HAP-1 (cell line): ENCODE measurements at regions not wholly inside any gene's neighbourhood (a gene's known extent, or its start where the extent isn't known, plus 50 kb on each side); places are given as distances from the start of the nearest gene placed in this dataset.

Experiments
- DNase-seq, 2 experiments: peaks; one replicate each; pipeline ENCODE4 v3.0.0-alpha.2; 2016 to 2020; ENCODE audit warnings: low spot score in 2 of 2
- H3K27me3 ChIP-seq: fragments of 250-450 bp; sonication (Bioruptor Pico); 2 replicates; pipeline ENCODE4 v1.5.1; 2020; ENCODE audit warnings: low read depth, mild to moderate bottlenecking, moderate library complexity
- H3K36me3 ChIP-seq: fragments of 250-450 bp; sonication (Bioruptor Pico); replicated peaks from 2 replicates; pipeline ENCODE4 v1.5.1; 2020; ENCODE audit warnings: mild to moderate bottlenecking
- H3K4me1 ChIP-seq: fragments of 250-450 bp; sonication (Bioruptor Pico); 2 replicates; pipeline ENCODE4 v1.5.1; 2020; ENCODE audit warnings: mild to moderate bottlenecking
- H3K4me3 ChIP-seq: fragments of 250-450 bp; sonication (Bioruptor Pico); 2 replicates; pipeline ENCODE4 v1.5.1; 2020; ENCODE audit warnings: mild to moderate bottlenecking, moderate library complexity
- H3K9me3 ChIP-seq: fragments of 250-450 bp; sonication (Bioruptor Pico); 2 replicates; pipeline ENCODE4 v1.5.1; 2020; ENCODE audit warnings: mild to moderate bottlenecking, moderate library complexity
- in situ Hi-C: fragments of 300-500 bp; cut with MboI; formaldehyde crosslinking; loops from 3 replicates; pipeline ENCODE4 v1.14.3; 2020; ENCODE audit warnings: low sequenced_read_pairs, inconsistent platforms, mixed read lengths

DNA sequence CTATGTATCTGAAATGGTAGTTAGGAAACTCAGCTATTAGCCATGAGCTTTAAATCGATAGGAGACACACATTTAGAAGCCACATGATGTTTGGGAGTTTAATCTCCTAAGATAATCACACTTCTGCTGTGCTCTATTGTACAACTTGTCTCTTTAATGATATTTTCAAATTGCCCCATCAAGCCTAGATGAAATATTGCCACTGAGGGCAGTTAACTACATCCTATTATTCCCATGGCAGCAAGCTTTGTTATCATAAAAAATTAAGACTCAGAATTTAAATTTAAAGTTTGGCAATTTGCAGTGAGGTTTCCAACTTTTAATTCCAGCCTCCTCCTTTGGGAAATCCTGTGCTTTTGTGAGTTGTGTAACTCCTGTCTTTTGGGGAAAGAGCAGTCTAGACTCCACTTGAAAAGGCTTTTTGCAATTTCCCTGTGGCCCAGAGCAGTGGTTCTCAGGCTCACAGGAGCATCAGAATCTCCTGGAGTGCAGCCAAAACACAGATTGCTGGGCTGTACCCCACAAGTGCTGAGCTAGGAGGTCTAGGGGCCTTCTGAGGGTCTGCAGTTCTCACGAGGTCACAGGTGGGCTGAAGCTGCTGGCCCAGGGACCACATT lies 792.4 kb downstream of the QKI start:
- DNase-seq: no peak
- no peaks in the 10 kb centered on the region for H3K27me3 ChIP-seq
- in situ Hi-C loops: no loop called here
- peaks cover 2% of the 10 kb centered on the region; the same call in 1 of the 2 replicates for H3K9me3 ChIP-seq
- no peaks in the 10 kb centered on the region for H3K36me3 ChIP-seq
- no peaks in the 10 kb centered on the region for H3K4me1 ChIP-seq
- H3K4me3 ChIP-seq: no peak overlapping the region

DNA sequence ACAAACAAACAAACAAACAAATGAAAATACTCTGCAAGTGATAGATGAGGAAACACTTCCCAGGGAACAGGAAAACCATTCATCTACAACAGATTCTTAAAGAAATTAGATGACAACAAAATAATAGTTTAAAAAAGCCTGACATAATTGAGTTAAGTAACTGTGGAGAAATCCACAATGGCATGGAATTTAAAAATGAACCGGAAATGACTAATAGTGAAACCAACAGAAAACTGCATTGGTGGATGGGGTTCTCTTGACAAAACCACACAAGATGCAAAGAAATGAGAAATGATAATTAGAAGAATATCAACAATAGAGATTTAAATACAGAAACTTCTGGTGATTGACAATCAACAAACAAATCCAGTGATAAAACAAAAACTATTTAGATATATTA lies 785.6 kb downstream of the QKI start:
- in situ Hi-C loops: no loop called here
- no peak for DNase-seq
- H3K27me3 ChIP-seq: no peaks in the 10 kb centered on the region
- no peaks in the 10 kb centered on the region for H3K4me1 ChIP-seq
- H3K9me3 ChIP-seq: peaks cover 2% of the 10 kb centered on the region; the same call in 1 of the 2 replicates
- no peaks in the 10 kb centered on the region for H3K36me3 ChIP-seq
- no peak overlapping the region for H3K4me3 ChIP-seq

DNA sequence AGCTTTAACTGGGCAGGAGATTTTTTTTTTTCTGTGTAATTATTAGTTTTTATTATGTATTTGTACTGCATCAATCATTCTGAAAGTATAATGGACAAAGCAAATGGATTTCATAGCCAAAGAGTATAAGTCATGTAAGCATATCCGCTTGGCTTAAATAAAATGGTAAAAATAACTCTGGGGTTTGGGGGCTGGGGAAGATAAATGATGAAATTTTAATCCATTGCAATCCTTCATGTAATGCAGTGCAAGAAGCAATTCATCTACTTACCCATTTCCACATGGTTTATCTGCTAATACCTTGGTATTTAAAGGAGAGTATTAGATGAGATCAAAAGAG lies 781.4 kb downstream of the QKI start:
- Histone ChIP-seq H3K9me3 (no peaks in the 10 kb centered on the region), H3K4me3 (no peak overlapping the region), H3K4me1 (no peaks in the 10 kb centered on the region), H3K27me3 (no peaks in the 10 kb centered on the region), H3K36me3 (no peaks in the 10 kb centered on the region)
- no peak for DNase-seq
- in situ Hi-C loops: no loop called here

DNA sequence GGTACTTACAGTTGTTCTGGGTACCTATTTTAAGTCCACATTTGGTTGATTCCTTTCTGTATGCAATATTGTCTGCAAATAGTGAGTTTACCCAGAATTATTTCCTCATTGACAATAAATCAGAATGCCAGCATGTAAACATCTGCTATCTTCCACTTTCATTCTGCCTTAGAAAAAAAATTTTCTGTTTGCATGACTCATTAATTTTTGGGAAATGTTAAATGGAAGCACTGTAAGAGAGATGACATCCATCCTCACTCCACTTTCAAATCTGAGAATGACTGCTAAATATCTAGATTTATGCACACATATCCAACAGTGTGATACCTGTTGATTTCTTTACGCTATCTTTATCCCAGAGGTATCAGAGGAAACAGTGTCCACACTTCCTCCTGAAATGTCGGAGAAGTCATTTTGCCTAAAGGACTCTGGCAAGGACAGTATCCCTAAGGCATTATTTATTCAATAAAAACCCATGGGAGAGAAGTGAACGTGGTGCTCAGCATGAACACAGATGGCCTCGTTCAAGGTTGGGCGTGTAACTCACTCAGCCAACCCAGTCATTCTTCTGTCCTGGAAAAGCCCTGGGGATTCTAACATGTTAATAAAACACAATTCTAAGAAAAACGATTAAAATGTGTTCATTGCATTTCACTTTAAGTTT lies 780.9 kb downstream of the QKI start:
- DNase-seq: no peak
- no peaks in the 10 kb centered on the region for H3K4me1 ChIP-seq
- no peaks in the 10 kb centered on the region for H3K27me3 ChIP-seq
- in situ Hi-C loops: no loop called here
- no peaks in the 10 kb centered on the region for H3K9me3 ChIP-seq
- H3K4me3 ChIP-seq: no peak overlapping the region
- H3K36me3 ChIP-seq: no peaks in the 10 kb centered on the region

DNA sequence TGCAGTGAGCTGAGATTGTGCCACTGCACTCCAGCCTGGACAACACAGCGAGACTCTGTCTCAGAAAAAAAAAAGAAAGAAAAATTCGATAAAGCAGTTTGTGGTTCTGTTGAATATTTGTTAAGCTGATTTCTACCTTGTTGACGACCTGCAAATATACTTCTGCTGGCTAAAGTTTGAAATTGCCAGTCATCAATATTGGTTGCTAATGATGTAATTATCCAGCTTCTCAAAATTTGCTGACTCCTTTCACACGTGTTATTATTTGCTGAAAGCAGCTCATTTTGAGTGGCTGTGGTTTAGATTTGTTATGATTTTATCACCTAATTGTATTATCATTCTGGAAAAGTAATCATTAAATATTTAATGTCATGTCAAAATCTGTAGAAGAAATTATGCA lies 774.3 kb downstream of the QKI start:
- no peaks in the 10 kb centered on the region for H3K27me3 ChIP-seq

GRCh38 chr6:164185471-164185871 lies 771.0 kb downstream of the QKI start:
- Histone ChIP-seq H3K4me1 (no peaks in the 10 kb centered on the region), H3K4me3 (no peak overlapping the region), H3K9me3 (no peaks in the 10 kb centered on the region; the same call in 1 of the 2 replicates), H3K27me3 (no peaks in the 10 kb centered on the region), H3K36me3 (no peaks in the 10 kb centered on the region)
- in situ Hi-C loops: no loop called here
- DNase-seq: no peak

More for the DNA sequence above, 774.3 kb downstream of the QKI start:
- Histone ChIP-seq H3K4me3 (no peak overlapping the region), H3K36me3 (no peaks in the 10 kb centered on the region), H3K9me3 (no peaks in the 10 kb centered on the region), H3K4me1 (no peaks in the 10 kb centered on the region)
- DNase-seq: no peak
- in situ Hi-C loops: no loop called here

DNA sequence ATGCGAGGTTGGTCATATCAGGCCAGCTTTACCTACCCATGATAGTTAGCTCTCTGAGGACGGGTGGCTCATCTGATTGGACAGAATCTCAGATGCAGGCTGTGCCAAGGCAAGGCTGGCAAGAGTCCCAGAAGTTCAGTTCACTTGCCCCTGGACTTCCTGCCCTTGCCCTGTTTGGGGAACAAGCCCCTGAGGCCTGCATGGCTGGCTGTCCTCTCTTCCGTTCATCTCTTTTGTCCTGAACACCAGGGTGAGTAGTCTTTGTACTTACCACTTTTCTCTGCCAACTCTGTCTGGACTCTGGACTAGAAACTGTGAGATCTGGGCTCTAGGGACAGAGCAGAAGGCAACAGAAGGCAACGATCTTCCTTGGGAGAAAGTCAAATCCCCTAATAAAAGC lies 769.9 kb downstream of the QKI start:
- H3K36me3 ChIP-seq: no peaks in the 10 kb centered on the region
- no peak overlapping the region for H3K4me3 ChIP-seq
- H3K9me3 ChIP-seq: no peaks in the 10 kb centered on the region; the same call in 1 of the 2 replicates
- no peak for DNase-seq
- H3K27me3 ChIP-seq: no peaks in the 10 kb centered on the region
- H3K4me1 ChIP-seq: no peaks in the 10 kb centered on the region
- in situ Hi-C loops: no loop called here

DNA sequence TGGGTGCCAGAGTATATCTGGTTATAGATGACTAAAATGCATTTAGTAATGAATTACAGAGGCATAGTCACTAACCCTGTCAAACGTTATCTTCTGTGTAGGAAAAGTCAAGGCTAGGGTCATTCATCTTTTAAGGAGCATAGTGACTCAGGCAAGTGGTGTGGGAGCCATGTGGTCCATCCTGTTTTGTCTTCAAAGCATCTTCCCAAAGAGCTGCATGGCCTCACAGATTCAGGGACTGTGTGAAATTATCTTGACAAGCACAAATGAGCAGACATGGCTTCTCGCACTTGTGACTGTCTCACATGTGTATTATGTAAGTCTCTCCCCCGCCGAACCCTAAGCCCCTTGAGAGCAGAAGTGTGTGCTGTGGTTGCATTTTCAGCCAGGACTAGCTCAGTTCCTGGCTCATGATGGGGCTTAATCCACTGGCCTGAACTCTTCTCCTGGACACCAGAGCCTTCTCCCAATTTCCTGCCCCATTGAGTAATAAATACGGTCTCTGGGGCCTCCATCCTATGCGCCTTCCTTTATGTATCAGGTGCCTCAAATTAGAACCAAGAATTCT lies 769.1 kb downstream of the QKI start:
- no peak for DNase-seq
- Histone ChIP-seq H3K9me3 (no peaks in the 10 kb centered on the region; the same call in 1 of the 2 replicates), H3K36me3 (no peaks in the 10 kb centered on the region), H3K27me3 (no peaks in the 10 kb centered on the region), H3K4me3 (no peak overlapping the region), H3K4me1 (no peaks in the 10 kb centered on the region)
- in situ Hi-C loops: no loop called here

DNA sequence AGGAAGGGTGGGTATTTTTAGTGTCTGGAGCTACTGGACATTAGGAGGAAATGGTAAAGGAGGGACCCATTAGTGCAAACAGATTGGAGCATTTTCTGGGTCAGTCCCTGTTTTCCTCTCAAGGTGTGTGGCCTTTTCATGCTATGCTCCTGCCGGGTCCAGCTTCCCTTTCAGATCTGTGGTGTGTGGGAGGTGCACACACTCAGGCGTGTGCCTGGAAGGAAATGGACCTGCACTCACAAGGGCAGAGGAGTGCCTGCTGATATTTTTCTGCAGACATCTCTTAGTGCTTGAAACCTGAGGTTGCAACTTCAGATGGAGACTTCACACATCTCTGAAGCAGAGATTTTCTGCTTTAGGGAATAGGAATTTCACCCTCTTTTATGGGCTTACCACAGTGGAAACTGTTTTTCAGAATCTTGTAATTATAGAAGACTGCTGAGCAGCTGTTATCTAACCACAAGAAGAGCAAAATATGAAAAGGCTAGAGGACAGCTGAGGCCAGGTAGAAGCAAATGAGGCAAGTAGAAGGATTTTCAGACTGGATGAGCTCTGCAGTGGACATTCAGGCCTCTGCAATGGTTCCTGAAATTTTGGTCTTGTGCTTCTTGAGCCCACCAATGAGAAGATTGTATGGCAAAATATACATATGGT lies 764.3 kb downstream of the QKI start:
- no peak for DNase-seq
- Histone ChIP-seq H3K4me1 (no peaks in the 10 kb centered on the region), H3K27me3 (no peaks in the 10 kb centered on the region), H3K9me3 (no peaks in the 10 kb centered on the region; the same call in 1 of the 2 replicates), H3K36me3 (no peaks in the 10 kb centered on the region), H3K4me3 (no peak overlapping the region)
- in situ Hi-C loops: no loop called here

- no peak for DNase-seq
- in situ Hi-C loops: no loop called here
Observed at GRCh38 chr6:164169355-164169754, 754.8 kb downstream of the QKI start.

GRCh38 chr6:164168595-164168994 lies 754.1 kb downstream of the QKI start:
- DNase-seq: no peak
- Histone ChIP-seq H3K4me3 (no peak overlapping the region), H3K9me3 (no peaks in the 10 kb centered on the region; the same call in 1 of the 2 replicates), H3K4me1 (no peaks in the 10 kb centered on the region), H3K36me3 (no peaks in the 10 kb centered on the region), H3K27me3 (no peaks in the 10 kb centered on the region)
- in situ Hi-C loops: no loop called here

More at GRCh38 chr6:164169355-164169754, 754.8 kb downstream of the QKI start:
- H3K36me3 ChIP-seq: no peaks in the 10 kb centered on the region
- no peaks in the 10 kb centered on the region for H3K27me3 ChIP-seq
- H3K4me1 ChIP-seq: no peaks in the 10 kb centered on the region
- no peak overlapping the region for H3K4me3 ChIP-seq
- H3K9me3 ChIP-seq: no peaks in the 10 kb centered on the region

DNA sequence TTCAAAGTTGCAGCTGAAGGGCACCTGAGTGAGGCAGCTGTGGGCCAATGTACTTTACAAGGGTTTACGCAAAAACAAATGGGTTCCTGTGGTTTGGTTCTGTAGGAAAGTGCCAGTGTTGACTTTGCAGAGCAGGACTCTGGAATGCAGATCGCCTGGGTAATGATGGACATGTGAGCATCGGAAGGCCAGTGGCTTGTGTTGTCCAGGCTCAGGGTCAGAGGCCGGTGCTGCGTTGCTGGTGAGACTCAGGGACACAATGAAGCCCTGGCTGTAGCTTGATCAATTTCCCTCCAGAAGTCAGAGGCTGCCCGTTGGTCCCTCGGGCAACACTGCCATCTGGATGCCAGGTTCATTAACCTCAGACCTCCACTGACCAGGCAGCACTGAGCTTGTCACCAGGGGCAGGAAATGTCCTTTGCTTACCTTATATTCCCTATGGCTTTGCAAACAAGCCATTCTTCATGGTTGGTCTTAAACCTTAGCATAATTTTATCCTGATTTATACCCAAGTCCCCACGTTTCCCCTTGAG lies 753.4 kb downstream of the QKI start:
- Histone ChIP-seq H3K4me1 (no peaks in the 10 kb centered on the region), H3K27me3 (no peaks in the 10 kb centered on the region), H3K36me3 (no peaks in the 10 kb centered on the region), H3K4me3 (no peak overlapping the region), H3K9me3 (no peaks in the 10 kb centered on the region; the same call in 1 of the 2 replicates)
- in situ Hi-C loops: no loop called here
- no peak for DNase-seq

- Histone ChIP-seq H3K36me3 (no peaks in the 10 kb centered on the region), H3K4me3 (no peak overlapping the region), H3K4me1 (no peaks in the 10 kb centered on the region), H3K9me3 (no peaks in the 10 kb centered on the region; the same call in 1 of the 2 replicates), H3K27me3 (no peaks in the 10 kb centered on the region)
- DNase-seq: no peak
- in situ Hi-C loops: no loop called here
Observed at GRCh38 chr6:164166996-164167395, 752.5 kb downstream of the QKI start.

- Histone ChIP-seq H3K4me3 (no peak overlapping the region), H3K36me3 (no peaks in the 10 kb centered on the region), H3K9me3 (no peaks in the 10 kb centered on the region; the same call in 1 of the 2 replicates), H3K4me1 (no peaks in the 10 kb centered on the region), H3K27me3 (no peaks in the 10 kb centered on the region)
- no peak for DNase-seq
- in situ Hi-C loops: no loop called here
Observed at GRCh38 chr6:164166515-164166914, 752.0 kb downstream of the QKI start.
